GM21528 (cell line): ENCODE measurements at regions not wholly inside any gene's neighbourhood (a gene's known extent, or its start where the extent isn't known, plus 50 kb on each side); places are given as distances from the start of the nearest gene placed in this dataset.
"Not testable (repeated sequence)": the region's sequence is repeated elsewhere in the genome, so short reads cannot be mapped to it uniquely, and the experiment has no call there.

Experiments used
- ATAC-seq: cut with Tn5 transposase; IDR thresholded peaks from one replicate; pipeline ENCODE4 v1.9.1; 2021; ENCODE audit warnings: mild to moderate bottlenecking, moderate library complexity; ENCODE audit not compliant: unreplicated experiment, low FRiP score

DNA sequence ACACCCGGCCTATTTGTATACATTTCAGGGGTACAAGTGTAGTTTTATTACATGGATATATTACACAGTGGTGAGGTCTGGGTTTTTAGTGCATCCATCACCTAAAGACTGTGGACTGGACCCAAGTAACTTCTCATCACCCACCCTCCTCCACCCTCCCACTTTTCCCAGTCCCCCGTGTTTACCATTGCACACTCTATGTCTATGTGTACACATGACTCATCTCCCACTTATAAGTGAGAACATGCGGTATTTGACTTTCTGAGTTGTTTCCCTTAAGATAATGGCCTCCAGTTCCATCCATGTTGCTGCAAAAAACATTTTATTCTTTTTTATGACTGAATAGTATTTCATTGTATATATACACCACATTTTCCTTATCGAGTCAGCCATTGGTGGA lies 98.9 kb upstream of the WAC start:
- ATAC-seq = no peak

DNA sequence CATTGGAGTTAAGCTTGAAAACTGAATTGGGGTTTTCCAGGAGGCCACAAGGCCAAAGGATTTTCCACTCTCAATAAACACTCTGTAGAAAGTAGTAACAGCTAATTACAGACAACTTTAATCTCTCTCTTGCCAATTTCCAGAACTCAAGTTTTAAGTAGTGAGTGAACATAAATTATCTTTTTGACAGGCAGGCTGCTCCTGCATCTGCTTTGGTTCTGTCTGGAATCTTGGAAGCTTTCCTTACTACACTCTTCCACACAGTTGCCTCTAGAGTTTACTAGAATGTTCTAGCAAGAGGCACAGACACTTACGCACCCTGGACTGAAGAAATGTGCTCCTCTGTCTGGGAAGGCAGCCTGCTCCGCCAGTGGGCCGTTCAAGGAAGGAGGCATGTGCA lies 90.5 kb upstream of the WAC start:
- ATAC-seq = no peak

DNA sequence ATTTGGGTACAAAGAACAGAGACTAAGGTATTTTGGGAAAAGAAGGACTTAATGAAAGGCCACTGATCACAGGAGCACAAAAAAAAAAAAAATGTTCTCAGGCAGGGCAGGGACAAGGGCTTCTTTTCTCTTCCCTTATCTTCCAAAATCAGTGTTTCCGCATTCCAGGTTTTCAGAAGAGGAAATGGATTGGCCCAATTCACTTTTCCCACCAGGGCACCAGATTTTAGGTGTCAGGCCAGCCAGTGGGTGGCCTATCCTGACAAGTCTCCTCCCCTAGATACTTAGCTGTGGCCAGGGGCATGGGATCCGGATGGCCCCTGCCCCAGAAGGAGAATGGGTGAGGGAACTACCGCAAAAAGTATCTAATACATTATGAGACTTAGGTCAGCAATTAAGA lies 88.9 kb upstream of the WAC start:
- ATAC-seq = no peak

DNA sequence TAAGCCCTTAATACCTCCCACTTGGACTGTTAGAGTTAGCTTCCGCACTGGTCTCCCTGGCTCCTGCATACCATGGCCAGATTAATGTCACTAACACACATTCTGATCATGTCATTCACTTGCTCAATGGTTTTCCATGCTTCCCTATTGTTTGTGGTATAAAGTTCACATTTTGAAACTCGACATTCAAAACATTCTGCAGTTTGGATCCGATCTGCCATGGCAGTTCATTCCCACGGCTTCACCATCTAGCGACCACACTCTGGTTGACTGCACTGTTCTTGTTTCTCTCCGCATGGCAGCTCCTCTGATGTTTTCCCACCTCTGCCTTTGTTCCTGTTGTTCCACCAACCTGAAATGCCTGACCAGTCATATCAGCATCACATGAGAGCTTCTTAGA lies 87.4 kb upstream of the WAC start:
- no peak for ATAC-seq

DNA sequence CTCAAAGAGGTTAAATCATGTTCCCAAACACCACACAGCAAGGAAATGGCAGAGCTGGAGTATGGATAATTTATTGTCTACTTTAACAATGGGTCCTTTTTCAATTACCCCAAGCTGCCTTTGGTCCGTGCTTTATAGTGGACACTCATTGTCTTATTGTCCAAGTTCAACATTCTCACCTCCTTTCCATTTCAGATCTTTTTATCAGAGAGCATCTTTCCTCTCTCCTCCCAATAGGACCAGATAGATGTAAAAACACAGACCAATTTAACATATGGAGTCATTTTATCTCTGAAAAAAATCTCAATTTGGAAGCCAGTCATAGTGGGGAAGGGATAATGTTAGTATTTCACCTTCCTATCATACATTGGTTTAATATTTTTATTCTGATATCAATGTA lies 83.5 kb upstream of the WAC start:
- ATAC-seq = no peak

DNA sequence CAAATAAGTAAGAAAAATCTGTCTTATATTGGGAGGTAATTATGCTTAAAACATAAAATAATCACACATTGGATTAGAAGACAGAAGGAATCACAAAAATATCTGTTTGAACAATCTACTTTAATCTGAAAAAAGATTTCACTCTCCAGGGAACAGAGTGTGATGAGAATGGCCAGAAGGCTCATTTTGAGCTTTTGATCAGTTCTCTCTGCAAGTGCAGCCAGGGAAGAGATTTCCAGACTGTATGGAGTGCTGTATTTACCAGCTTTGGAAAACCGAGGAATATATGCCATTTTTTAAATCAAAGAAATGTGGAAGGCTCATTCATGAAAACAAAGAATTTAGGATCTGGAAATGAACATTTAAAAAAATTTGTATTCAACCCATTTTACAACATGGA lies 83.0 kb upstream of the WAC start:
- ATAC-seq = no peak

DNA sequence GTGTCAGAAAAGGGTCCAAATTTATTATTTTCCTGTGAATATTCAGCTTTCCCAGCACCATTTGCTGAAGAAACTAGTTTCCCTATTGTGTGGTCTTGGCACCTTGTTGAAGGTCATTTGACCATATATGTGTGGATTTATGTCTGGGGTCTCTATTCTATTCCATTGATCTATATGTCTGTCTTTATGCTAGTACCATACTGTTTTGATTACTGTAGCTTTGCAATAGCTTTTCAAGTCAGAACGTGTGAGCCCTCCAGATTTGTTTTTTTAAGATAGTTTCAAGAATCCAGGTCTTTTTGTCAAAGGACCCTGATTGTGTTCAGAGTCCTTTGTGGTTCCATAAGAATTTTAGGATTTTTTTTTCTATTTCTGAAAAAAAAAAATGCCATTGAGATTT lies 79.0 kb upstream of the WAC start:
- no peak for ATAC-seq

DNA sequence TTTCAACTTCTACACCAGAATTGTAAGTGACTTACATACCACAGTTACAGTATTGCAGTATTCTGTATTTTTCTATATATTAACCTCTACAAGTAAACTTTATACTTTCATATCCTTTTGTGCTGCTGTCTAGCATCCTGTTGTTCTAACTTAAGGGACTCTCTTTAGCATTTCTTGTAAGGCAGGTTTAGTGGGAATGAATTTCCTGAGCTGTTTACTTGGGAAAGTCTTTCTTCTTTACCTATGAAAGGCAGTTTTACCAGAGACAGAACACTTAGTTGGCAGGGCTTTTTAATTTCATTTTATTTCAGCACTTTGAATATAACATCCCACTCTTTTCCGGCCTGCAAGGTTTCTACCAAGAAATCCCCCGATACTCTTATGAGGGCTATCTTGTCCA lies 75.8 kb upstream of the WAC start:
- ATAC-seq = no peak

DNA sequence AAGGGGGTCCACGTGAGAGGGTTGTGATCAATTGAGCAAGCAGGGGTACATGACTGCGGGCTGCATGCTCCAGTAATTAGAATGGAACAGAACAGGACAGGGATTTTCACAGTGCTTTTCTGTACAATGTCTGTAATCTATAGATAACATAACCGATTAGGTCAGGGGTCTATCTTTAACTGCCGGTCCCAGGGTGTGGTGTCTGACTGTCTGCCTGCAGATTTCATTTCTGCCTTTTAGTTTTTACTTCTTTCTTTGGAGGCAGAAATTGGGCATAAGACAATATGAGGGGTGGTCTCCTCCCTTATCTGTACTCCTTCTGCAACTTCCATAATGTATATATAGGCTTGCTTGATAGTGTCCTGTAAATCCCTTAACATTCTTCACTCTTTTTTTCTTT lies 75.0 kb upstream of the WAC start:
- not testable (repeated sequence) for ATAC-seq

DNA sequence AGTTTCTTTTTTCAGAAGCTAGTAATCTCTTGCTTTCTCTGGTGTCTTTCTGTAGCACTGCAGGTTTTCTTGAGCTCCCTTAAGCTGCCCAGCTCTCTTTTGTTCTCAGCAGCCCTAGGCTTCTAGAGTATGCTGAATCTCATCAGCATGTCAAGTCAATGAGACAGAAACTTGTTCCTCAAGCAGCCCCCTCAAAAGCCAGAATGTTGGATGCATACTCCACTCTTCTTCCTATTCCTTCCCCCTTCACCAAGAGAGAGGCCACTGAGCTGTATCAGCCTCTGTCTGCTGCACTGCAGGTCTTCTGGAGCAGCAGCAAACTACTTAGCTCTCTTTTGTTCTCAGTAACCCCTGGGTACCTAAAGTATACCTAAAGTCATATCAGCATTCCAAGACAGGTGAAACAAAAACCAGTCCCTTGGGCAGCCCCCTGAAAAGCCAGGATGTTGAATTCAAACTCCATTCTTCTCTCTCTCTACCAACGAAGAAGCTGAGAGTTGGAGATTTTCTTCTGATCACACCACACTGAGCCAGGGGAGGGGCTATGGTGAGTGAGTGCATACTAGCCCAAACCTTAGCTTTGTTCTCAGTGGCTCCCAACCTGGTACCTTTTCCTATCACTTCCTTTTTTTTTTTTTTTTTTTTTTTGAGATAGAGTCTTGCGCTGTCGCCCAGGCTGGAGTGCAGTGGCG lies 73.3 kb upstream of the WAC start:
- ATAC-seq = no peak

DNA sequence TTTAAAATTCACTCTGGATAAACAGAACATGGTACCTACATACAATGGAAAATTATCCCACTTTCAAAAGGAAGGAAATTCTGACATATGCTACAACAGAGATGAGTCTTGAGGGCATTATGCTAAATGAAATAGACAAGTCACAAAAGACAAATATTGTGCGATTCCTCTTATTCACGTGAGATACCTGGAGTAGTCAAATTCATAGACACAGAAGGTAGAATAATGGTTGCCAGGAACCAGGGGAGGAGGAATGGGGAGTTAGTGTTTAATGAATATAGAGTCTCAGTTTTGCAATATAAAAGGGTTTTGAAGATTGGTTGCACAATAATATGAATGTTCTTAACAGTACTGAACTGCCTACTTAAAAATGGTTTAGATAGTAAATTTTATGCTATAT lies 69.8 kb upstream of the WAC start:
- no peak for ATAC-seq

DNA sequence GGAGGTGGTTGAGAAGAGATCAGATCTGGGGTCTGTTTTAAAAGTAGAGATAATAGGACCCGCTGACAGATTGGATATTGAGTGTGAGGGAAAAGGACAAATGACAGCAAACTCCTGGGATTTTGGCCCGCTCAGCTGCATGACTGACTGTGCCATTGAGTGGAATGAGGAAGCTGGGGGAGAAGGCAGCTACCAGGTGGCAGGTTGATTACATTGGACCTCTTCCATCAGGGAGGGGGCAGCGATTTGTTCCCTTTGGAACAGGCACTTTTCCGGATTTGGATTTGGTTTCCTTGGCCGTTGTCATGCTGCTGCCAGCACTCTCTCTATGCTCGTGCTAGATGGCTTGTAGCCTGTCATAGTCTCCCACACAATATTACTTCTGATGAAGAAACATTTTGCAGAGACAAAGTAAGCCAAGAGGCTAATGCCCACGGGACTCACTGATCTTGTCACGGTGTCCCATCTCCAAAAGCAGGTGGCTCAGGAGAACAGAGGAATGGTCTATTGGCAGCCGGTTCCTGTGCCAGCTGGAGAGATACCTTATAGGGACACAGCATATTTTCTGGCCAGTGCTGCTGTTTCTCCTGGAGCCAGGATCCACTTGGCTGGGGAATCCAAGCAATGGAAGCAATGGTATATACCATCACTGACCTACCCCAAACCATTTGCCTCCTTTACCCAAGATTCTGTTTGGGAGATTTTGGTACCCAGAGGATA lies 69.1 kb upstream of the WAC start:
- no peak for ATAC-seq

DNA sequence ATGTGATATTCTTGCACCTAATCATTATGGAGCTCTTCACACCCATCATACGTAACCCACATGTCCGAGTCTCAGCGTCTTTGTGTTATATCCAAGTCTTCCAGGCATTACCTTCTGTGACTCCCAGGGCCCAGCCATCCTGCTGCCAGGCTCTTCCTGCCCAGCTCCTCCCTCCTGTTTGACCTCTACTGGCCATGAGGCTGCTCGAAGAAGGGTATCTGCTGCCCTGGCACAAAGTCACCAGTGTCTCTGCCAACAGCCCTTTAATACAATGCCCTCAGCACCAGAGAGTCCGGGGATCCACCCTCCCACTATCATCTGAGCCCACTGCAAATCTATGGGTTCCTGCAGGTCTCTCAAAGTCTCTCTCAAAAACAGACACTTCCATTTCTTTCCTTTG lies 65.3 kb upstream of the WAC start:
- no peak for ATAC-seq

DNA sequence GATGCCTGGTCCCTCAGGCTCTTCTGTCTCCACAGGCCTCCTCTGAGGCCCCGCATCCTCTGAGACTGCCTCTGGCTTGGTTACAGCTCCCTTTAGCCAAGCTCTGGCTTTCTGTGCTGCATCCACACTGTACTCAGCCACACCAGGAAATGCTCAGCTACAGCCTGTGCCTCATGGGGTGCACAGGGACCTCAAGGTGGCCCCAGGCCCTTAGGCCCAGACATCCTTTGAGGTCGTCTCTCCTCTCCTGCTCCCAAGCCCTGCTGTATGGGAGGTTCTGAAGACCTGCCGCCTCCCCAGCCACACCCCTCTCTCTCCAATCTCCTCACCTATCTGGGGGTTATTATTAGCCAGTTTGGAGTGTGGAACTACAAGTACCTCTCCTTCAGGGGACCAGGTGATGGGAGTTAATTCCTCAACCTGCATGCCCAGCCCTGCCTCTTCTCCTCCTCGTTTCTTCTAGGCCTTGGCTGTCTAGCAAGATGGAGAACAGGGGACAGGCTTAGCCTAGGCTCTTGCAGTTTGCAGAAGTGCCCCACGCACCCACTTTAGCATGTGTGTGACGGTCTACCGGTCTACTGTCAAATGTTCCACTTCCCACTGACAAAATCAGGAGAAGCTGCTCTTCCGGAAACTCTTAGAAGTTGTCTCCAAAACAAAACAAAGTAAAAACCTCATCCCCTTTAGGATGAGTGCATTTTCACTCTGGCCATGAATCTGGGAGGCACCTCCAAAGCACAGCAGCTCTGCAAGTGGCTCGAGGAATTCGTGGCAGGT lies 64.0 kb upstream of the WAC start:
- ATAC-seq = no peak

DNA sequence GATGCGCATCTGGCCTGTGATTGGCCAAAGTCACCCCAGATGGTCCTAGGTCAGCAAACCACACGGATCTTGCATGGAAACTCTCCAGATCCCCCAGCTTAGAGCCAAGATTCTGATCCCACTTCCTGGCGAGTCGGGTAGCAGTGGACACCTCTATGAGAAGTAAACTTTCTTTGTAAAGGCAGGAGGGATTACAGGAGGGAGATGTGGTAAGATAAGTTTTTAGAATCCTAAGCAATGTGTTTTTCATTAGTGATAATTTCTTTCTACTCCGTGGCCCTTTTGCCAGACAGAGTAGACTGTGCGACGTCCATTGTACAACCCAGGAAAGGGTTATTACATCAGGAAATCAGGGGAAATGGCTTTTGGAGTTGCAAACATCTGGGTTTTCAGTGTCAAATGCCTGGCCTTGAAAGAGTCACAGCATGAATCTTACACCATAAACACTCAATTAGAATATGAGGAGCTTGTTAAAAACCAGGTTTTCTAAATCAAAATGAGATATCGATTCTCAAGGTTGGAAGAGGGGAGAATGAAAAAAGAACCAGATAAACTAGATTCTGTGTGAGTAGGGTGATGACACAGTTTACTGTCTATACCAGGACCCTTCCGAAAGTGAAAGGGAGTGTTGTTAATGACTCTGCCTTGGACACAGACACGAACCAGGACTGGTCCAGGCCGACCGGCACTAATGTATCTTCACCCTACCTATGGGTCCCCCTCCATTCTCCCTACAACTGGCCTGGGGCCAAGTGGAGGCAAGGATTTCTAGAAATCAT lies 61.9 kb upstream of the WAC start:
- ATAC-seq = no peak

DNA sequence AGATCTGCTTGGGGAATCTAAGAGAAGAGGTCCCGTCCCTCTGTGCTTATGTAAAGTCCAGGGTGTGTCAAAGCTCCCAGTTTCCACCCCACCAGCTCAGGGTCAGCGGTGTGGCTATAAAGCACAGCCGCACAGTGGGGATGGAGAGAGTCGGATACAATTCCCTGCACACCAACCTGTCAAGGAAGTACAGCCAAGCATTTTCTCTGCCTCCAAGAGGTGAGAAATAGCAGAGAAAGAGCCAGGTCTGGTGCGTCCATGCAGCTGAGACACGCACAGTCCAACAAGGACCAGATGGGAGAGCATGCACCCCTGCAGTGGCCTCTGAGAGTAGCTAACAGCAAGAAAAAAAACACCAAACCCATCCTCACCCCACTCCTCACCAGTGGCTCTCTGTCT lies 61.3 kb upstream of the WAC start:
- no peak for ATAC-seq

DNA sequence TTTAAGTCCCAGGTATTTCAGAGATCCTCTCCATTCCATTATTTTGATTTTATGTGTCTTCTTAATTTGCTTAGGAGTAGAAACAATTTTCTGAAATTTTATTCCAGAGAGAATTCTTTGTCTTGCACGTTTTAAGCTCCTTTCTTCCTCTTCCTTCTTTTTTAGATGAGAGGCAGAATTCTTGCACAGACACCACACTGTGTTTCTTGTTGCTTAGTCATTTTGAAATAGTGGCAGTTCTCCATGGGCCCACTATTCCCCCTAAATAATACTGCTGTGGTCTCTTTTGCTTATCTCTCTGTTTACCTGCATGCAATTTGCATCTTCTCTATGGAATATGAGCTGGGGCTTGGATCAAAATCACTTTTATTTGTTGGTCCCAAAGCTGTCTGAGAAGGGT lies 54.3 kb upstream of the WAC start:
- no peak for ATAC-seq

DNA sequence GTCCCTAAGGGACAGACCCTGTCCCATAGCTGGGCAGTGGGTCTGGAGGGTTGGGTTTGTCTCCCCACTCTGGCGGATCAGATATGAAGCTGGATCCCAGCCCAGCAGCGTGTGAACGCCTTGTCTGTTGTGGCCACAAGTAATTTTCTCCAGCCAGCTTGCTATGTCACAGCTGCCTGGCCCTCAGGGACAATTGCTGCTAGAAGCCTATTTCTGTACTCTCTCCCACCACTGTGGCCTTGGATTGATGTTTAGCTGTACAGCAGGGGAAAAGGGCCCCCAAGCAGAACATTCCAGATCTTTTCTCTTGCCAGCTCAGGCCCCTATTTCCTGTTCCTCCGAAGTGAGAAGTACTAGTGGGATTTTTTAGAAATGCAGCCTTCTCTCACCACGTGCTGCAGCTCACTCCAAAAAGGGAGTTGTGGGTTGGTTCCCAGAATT lies 53.5 kb upstream of the WAC start:
- ATAC-seq = no peak

DNA sequence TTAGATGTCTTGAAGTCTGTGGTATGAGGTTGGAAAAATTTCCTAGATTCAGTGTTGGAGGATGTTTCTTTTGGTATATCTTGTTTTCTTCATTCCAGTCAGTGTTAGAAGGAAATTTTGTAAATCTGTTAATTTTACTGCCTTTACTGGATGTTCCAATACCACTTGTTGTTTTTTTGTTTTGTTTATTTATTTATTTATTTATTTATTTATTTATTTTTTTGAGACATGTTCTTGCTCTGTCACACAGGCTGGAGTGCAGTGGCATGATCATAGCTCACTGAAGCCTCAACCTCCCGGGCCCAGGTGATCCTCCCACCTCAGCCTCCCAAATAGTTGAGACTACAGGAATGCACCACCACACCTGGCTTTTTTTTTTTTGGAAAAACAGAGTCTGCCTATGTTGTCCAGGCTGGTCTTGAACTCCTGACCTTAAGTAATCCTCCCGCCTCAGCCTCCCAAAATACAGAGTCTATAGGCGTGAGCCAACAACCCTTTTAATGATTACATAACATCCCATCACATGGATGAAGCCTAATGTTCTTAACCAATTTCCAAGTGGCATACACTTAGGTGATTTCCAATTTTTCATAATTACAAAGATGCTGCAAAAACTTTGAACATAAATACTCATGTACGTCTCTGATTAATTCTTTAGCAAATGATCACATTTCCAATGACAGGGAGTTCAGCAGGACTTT lies 52.8 kb upstream of the WAC start:
- no peak for ATAC-seq

DNA sequence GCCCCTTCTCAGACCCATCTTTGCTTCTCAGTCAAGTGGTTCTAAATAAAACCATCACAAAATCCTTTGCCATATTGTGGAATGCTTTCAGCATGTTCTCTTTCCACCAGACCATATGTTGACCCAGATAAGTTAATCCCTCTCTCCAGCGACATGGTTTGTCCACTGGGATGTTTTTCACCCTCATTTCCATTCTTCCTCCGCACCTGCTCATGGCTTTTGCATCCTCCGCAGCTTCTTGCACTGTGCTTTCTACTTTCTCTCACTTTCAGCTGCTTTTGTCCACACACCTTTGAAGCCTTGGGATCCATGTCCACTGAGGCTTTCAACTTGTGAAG lies 52.3 kb upstream of the WAC start:
- no peak for ATAC-seq
